ENCODE measurements at regions not wholly inside any gene's neighbourhood (a gene's known extent, or its start where the extent isn't known, plus 50 kb on each side); places are given as distances from the start of the nearest gene placed in this dataset.
A peak's percentile ranks its signal among the peaks of the same experiment; 100 is the strongest.

GRCh38 chr1:60981357-60981756, 101.0 kb upstream of the NFIA start:
- Histone ChIP-seq H3K27me3 (ENCODE audit: low read length) (no peaks in the 10 kb centered on the region), H2AFZ (ENCODE audit: low read length) (no peak overlapping the region), H3K4me3 (ENCODE audit: low read length) (no peak overlapping the region), H3K4me2 (ENCODE audit: low read depth, low read length, poor library complexity, severe bottlenecking) (no peak overlapping the region), H3K4me1 (ENCODE audit: low read length) (peaks cover 4% of the 10 kb centered on the region; the same call in 1 of the 2 replicates), H4K20me1 (ENCODE audit: insufficient read depth, low read depth, low read length) (no peaks in the 10 kb centered on the region), H3K36me3 (ENCODE audit: insufficient read depth, low read length) (no peaks in the 10 kb centered on the region), H3K9me3 (ENCODE audit: low read length) (no peaks in the 10 kb centered on the region), H3K9ac (ENCODE audit: low read length) (no peak overlapping the region), H3K27ac (ENCODE audit: low read length) (no peak overlapping the region), H3K79me2 (ENCODE audit: low read length) (no peaks in the 10 kb centered on the region), H3K9me2 (replicated peaks; ENCODE audit: insufficient read depth, low read length) (no peaks in the 10 kb centered on the region)
- DNase-seq: no peak

- H3K27me3 ChIP-seq (ENCODE audit: low read length): no peaks in the 10 kb centered on the region
- H3K4me1 ChIP-seq (ENCODE audit: low read length): peaks cover 4% of the 10 kb centered on the region; the same call in 1 of the 2 replicates
- H3K79me2 ChIP-seq (ENCODE audit: low read length): no peaks in the 10 kb centered on the region
- no peak overlapping the region for H3K9ac ChIP-seq (ENCODE audit: low read length)
- no peaks in the 10 kb centered on the region for H3K36me3 ChIP-seq (ENCODE audit: insufficient read depth, low read length)
- H3K9me3 ChIP-seq (ENCODE audit: low read length): no peaks in the 10 kb centered on the region
- no peak overlapping the region for H3K4me2 ChIP-seq (ENCODE audit: low read depth, low read length, poor library complexity, severe bottlenecking)
- no peak overlapping the region for H2AFZ ChIP-seq (ENCODE audit: low read length)
- no peak overlapping the region for H3K27ac ChIP-seq (ENCODE audit: low read length)
- H3K4me3 ChIP-seq (ENCODE audit: low read length): no peak overlapping the region
- no peaks in the 10 kb centered on the region for H3K9me2 ChIP-seq (replicated peaks; ENCODE audit: insufficient read depth, low read length)
- DNase-seq: peak; percentile 84
- no peaks in the 10 kb centered on the region for H4K20me1 ChIP-seq (ENCODE audit: insufficient read depth, low read depth, low read length)
These were observed 103.7 kb upstream of the NFIA start for GRCh38 chr1:60978421-60979357.

GRCh38 chr1:60977661-60978060, 104.7 kb upstream of the NFIA start:
- H3K27me3 ChIP-seq (ENCODE audit: low read length): no peaks in the 10 kb centered on the region
- H3K9me3 ChIP-seq (ENCODE audit: low read length): no peaks in the 10 kb centered on the region
- H3K9ac ChIP-seq (ENCODE audit: low read length): no peak overlapping the region
- no peak overlapping the region for H2AFZ ChIP-seq (ENCODE audit: low read length)
- H3K4me1 ChIP-seq (ENCODE audit: low read length): peaks cover 4% of the 10 kb centered on the region; the same call in 1 of the 2 replicates
- no peak for DNase-seq
- H3K79me2 ChIP-seq (ENCODE audit: low read length): no peaks in the 10 kb centered on the region
- H4K20me1 ChIP-seq (ENCODE audit: insufficient read depth, low read depth, low read length): no peaks in the 10 kb centered on the region
- H3K36me3 ChIP-seq (ENCODE audit: insufficient read depth, low read length): no peaks in the 10 kb centered on the region
- no peak overlapping the region for H3K27ac ChIP-seq (ENCODE audit: low read length)
- H3K4me2 ChIP-seq (ENCODE audit: low read depth, low read length, poor library complexity, severe bottlenecking): no peak overlapping the region
- no peaks in the 10 kb centered on the region for H3K9me2 ChIP-seq (replicated peaks; ENCODE audit: insufficient read depth, low read length)
- no peak overlapping the region for H3K4me3 ChIP-seq (ENCODE audit: low read length)

- no peak overlapping the region for H3K4me2 ChIP-seq (ENCODE audit: low read depth, low read length, poor library complexity, severe bottlenecking)
- no peaks in the 10 kb centered on the region for H3K9me2 ChIP-seq (replicated peaks; ENCODE audit: insufficient read depth, low read length)
- no peaks in the 10 kb centered on the region for H3K9me3 ChIP-seq (ENCODE audit: low read length)
- no peak overlapping the region for H3K27ac ChIP-seq (ENCODE audit: low read length)
- peaks cover 4% of the 10 kb centered on the region; the same call in 1 of the 2 replicates for H3K4me1 ChIP-seq (ENCODE audit: low read length)
- no peaks in the 10 kb centered on the region for H4K20me1 ChIP-seq (ENCODE audit: insufficient read depth, low read depth, low read length)
- no peaks in the 10 kb centered on the region for H3K27me3 ChIP-seq (ENCODE audit: low read length)
- H3K79me2 ChIP-seq (ENCODE audit: low read length): no peaks in the 10 kb centered on the region
- no peak overlapping the region for H3K4me3 ChIP-seq (ENCODE audit: low read length)
- no peak overlapping the region for H3K9ac ChIP-seq (ENCODE audit: low read length)
- H2AFZ ChIP-seq (ENCODE audit: low read length): no peak overlapping the region
- no peaks in the 10 kb centered on the region for H3K36me3 ChIP-seq (ENCODE audit: insufficient read depth, low read length)
- DNase-seq: no peak
These were observed 107.6 kb upstream of the NFIA start for GRCh38 chr1:60974524-60975372.

GRCh38 chr1:60973668-60974067, 108.7 kb upstream of the NFIA start:
- H4K20me1 ChIP-seq (ENCODE audit: insufficient read depth, low read depth, low read length): no peaks in the 10 kb centered on the region
- H3K9me2 ChIP-seq (replicated peaks; ENCODE audit: insufficient read depth, low read length): no peaks in the 10 kb centered on the region
- H3K36me3 ChIP-seq (ENCODE audit: insufficient read depth, low read length): no peaks in the 10 kb centered on the region
- no peaks in the 10 kb centered on the region for H3K4me1 ChIP-seq (ENCODE audit: low read length)
- H3K27me3 ChIP-seq (ENCODE audit: low read length): no peaks in the 10 kb centered on the region
- no peak overlapping the region for H3K4me3 ChIP-seq (ENCODE audit: low read length)
- H3K9me3 ChIP-seq (ENCODE audit: low read length): no peaks in the 10 kb centered on the region
- H2AFZ ChIP-seq (ENCODE audit: low read length): no peak overlapping the region
- no peak overlapping the region for H3K9ac ChIP-seq (ENCODE audit: low read length)
- DNase-seq: no peak
- H3K27ac ChIP-seq (ENCODE audit: low read length): no peak overlapping the region
- H3K4me2 ChIP-seq (ENCODE audit: low read depth, low read length, poor library complexity, severe bottlenecking): no peak overlapping the region
- no peaks in the 10 kb centered on the region for H3K79me2 ChIP-seq (ENCODE audit: low read length)

- no peaks in the 10 kb centered on the region for H3K9me2 ChIP-seq (replicated peaks; ENCODE audit: insufficient read depth, low read length)
These were observed 109.5 kb upstream of the NFIA start for GRCh38 chr1:60972841-60973364.

GRCh38 chr1:60971330-60971729, 111.0 kb upstream of the NFIA start:
- Histone ChIP-seq H3K36me3 (ENCODE audit: insufficient read depth, low read length) (no peaks in the 10 kb centered on the region), H2AFZ (ENCODE audit: low read length) (no peak overlapping the region), H3K9me2 (replicated peaks; ENCODE audit: insufficient read depth, low read length) (no peaks in the 10 kb centered on the region), H3K4me2 (ENCODE audit: low read depth, low read length, poor library complexity, severe bottlenecking) (no peak overlapping the region), H4K20me1 (ENCODE audit: insufficient read depth, low read depth, low read length) (no peaks in the 10 kb centered on the region), H3K9me3 (ENCODE audit: low read length) (no peaks in the 10 kb centered on the region), H3K27me3 (ENCODE audit: low read length) (no peaks in the 10 kb centered on the region), H3K9ac (ENCODE audit: low read length) (no peak overlapping the region), H3K4me3 (ENCODE audit: low read length) (no peak overlapping the region), H3K4me1 (ENCODE audit: low read length) (no peaks in the 10 kb centered on the region), H3K79me2 (ENCODE audit: low read length) (no peaks in the 10 kb centered on the region), H3K27ac (ENCODE audit: low read length) (no peak overlapping the region)
- DNase-seq: no peak

More at GRCh38 chr1:60972841-60973364, 109.5 kb upstream of the NFIA start:
- Histone ChIP-seq H3K4me3 (ENCODE audit: low read length) (no peak overlapping the region), H2AFZ (ENCODE audit: low read length) (no peak overlapping the region), H4K20me1 (ENCODE audit: insufficient read depth, low read depth, low read length) (no peaks in the 10 kb centered on the region), H3K36me3 (ENCODE audit: insufficient read depth, low read length) (no peaks in the 10 kb centered on the region), H3K4me1 (ENCODE audit: low read length) (no peaks in the 10 kb centered on the region), H3K79me2 (ENCODE audit: low read length) (no peaks in the 10 kb centered on the region), H3K27ac (ENCODE audit: low read length) (no peak overlapping the region), H3K4me2 (ENCODE audit: low read depth, low read length, poor library complexity, severe bottlenecking) (no peak overlapping the region), H3K27me3 (ENCODE audit: low read length) (no peaks in the 10 kb centered on the region), H3K9ac (ENCODE audit: low read length) (no peak overlapping the region), H3K9me3 (ENCODE audit: low read length) (no peaks in the 10 kb centered on the region)
- no peak for DNase-seq

- Histone ChIP-seq H3K36me3 (ENCODE audit: insufficient read depth, low read length) (no peaks in the 10 kb centered on the region), H3K4me1 (ENCODE audit: low read length) (no peaks in the 10 kb centered on the region), H3K27me3 (ENCODE audit: low read length) (no peaks in the 10 kb centered on the region), H3K27ac (ENCODE audit: low read length) (no peak overlapping the region), H3K4me2 (ENCODE audit: low read depth, low read length, poor library complexity, severe bottlenecking) (no peak overlapping the region), H3K9ac (ENCODE audit: low read length) (no peak overlapping the region), H3K79me2 (ENCODE audit: low read length) (no peaks in the 10 kb centered on the region), H2AFZ (ENCODE audit: low read length) (no peak overlapping the region), H3K4me3 (ENCODE audit: low read length) (no peak overlapping the region), H3K9me3 (ENCODE audit: low read length) (peaks cover 6% of the 10 kb centered on the region), H4K20me1 (ENCODE audit: insufficient read depth, low read depth, low read length) (no peaks in the 10 kb centered on the region), H3K9me2 (replicated peaks; ENCODE audit: insufficient read depth, low read length) (no peaks in the 10 kb centered on the region)
- peak; percentile 56 for DNase-seq
These were observed 112.3 kb upstream of the NFIA start for GRCh38 chr1:60969971-60970509.

Data from Karpas-422 (cell line).